Astrocyte (in vitro differentiated cells and primary cell): ENCODE measurements at regions not wholly inside any gene's neighbourhood (a gene's known extent, or its start where the extent isn't known, plus 50 kb on each side); places are given as distances from the start of the nearest gene placed in this dataset.

ENCODE experiments used
- EZH2 ChIP-seq: IDR thresholded peaks from 2 replicates; pipeline ENCODE4 v1.6.1; 2012; ENCODE audit warnings: mild to moderate bottlenecking, low read length, inconsistent platforms; ENCODE audit not compliant: insufficient read depth
- TF ChIP-seq, protein P1 (sequence below): IDR thresholded peaks from 2 replicates; pipeline ENCODE4 v1.5.1; 2011; ENCODE audit warnings: low read depth, mild to moderate bottlenecking, inconsistent platforms, low read length, moderate library complexity; ENCODE audit not compliant: insufficient read depth

DNA sequence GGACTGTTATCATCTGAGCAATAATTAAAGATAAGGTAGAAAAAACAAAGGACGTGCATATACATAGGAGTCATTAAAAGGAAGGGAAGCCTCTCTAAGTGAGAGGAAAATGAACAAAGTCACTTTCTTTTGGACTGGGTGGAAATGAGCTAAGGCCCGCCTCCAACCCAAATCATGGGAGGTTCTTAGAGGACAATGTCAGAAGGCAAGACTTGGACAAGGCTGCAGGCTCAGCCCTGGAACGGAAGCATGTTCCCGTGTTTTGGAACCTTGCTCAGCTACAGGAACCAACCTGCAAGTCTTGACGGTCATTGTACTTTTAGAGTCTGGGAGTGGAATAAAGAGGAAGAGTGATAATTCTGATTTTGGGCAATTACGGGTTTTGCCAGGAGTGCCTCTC lies 59.4 kb upstream of the EPB41L3 start:
- TF ChIP-seq, protein P1, sequence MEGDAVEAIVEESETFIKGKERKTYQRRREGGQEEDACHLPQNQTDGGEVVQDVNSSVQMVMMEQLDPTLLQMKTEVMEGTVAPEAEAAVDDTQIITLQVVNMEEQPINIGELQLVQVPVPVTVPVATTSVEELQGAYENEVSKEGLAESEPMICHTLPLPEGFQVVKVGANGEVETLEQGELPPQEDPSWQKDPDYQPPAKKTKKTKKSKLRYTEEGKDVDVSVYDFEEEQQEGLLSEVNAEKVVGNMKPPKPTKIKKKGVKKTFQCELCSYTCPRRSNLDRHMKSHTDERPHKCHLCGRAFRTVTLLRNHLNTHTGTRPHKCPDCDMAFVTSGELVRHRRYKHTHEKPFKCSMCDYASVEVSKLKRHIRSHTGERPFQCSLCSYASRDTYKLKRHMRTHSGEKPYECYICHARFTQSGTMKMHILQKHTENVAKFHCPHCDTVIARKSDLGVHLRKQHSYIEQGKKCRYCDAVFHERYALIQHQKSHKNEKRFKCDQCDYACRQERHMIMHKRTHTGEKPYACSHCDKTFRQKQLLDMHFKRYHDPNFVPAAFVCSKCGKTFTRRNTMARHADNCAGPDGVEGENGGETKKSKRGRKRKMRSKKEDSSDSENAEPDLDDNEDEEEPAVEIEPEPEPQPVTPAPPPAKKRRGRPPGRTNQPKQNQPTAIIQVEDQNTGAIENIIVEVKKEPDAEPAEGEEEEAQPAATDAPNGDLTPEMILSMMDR: no peak
- no peak for TF ChIP-seq EZH2
